Lower lobe of right lung (tissue), 2 donors: ENCODE measurements at regions not wholly inside any gene's neighbourhood (a gene's known extent, or its start where the extent isn't known, plus 50 kb on each side); places are given as distances from the start of the nearest gene placed in this dataset.

Experiments used
- ATAC-seq, 2 donors: fragments of 200-7000 bp; cut with Tn5 transposase; one replicate each; pipeline ENCODE4 v1.9.1; 2020 to 2022; ENCODE audit warnings: mild to moderate bottlenecking in 2 of 2, moderate library complexity in 2 of 2
- DNase-seq: peaks from one replicate; pipeline ENCODE4 v3.0.0-alpha.2; 2020
- H3K27ac ChIP-seq: fragments of 200-600 bp; one replicate; pipeline ENCODE4 v1.8.0; 2022
- H3K27me3 ChIP-seq: fragments of 200-600 bp; one replicate; pipeline ENCODE4 v1.8.0; 2022; ENCODE audit warnings: low read depth
- H3K36me3 ChIP-seq: fragments of 200-600 bp; one replicate; pipeline ENCODE4 v1.8.0; 2022; ENCODE audit warnings: mild to moderate bottlenecking
- H3K4me1 ChIP-seq: fragments of 200-600 bp; one replicate; pipeline ENCODE4 v1.8.0; 2022
- H3K4me3 ChIP-seq: fragments of 200-600 bp; one replicate; pipeline ENCODE4 v1.8.0; 2022; ENCODE audit warnings: mild to moderate bottlenecking
- H3K9me3 ChIP-seq: fragments of 200-600 bp; one replicate; pipeline ENCODE4 v1.8.0; 2022
- intact Hi-C: fragments of 100-400 bp; cut with DNase I; formaldehyde crosslinking; loops from one replicate; pipeline ENCODE4 v1.11.0; 2022
- TF ChIP-seq, protein P1 (sequence below): fragments of 200-600 bp; IDR thresholded peaks from one replicate; pipeline ENCODE4 v1.8.0; 2022; ENCODE audit warnings: antibody characterized with exemption, mild to moderate bottlenecking
- donor health status: DM: no; HTN: yes; CAD: no; lungs with severe emphysema.

DNA sequence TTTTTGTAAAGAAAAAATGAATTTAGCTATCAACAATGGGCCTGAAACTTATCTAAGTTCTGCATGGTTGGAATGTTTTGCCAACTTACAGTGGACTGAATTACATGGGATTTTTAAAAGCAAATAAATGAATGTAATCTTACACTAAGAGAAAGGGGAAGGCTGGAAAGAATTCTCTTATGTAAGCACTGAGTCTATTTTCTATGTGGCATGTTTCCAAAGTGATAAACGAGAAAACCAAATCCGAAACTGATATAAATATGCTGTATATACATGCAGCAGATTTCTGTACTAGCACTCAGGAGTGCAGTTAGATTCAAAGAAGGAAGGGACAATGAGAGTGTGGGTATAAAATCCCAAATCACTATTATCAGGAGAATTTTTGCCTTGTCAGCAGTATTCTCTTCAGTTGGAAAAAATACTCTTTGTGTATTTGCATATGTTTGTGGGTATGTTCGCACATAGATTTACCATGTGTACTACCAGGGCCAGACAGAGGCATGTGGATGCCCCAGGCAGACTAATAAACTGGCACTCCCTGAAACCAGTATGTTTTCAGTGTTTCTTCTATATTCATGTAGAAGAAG is 334.3 kb upstream of the SEMA3D start:
- H3K4me3 ChIP-seq = no peak overlapping the region
- DNase-seq = no peak
- H3K36me3 ChIP-seq = no peaks in the 10 kb centered on the region
- no peaks in the 10 kb centered on the region for H3K27me3 ChIP-seq
- intact Hi-C loops = no loop called here
- TF ChIP-seq, protein P1, sequence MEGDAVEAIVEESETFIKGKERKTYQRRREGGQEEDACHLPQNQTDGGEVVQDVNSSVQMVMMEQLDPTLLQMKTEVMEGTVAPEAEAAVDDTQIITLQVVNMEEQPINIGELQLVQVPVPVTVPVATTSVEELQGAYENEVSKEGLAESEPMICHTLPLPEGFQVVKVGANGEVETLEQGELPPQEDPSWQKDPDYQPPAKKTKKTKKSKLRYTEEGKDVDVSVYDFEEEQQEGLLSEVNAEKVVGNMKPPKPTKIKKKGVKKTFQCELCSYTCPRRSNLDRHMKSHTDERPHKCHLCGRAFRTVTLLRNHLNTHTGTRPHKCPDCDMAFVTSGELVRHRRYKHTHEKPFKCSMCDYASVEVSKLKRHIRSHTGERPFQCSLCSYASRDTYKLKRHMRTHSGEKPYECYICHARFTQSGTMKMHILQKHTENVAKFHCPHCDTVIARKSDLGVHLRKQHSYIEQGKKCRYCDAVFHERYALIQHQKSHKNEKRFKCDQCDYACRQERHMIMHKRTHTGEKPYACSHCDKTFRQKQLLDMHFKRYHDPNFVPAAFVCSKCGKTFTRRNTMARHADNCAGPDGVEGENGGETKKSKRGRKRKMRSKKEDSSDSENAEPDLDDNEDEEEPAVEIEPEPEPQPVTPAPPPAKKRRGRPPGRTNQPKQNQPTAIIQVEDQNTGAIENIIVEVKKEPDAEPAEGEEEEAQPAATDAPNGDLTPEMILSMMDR = no peak
- no peaks in the 10 kb centered on the region for H3K4me1 ChIP-seq
- H3K9me3 ChIP-seq = no peaks in the 10 kb centered on the region
- no peak for ATAC-seq
- H3K27ac ChIP-seq = no peak overlapping the region

DNA sequence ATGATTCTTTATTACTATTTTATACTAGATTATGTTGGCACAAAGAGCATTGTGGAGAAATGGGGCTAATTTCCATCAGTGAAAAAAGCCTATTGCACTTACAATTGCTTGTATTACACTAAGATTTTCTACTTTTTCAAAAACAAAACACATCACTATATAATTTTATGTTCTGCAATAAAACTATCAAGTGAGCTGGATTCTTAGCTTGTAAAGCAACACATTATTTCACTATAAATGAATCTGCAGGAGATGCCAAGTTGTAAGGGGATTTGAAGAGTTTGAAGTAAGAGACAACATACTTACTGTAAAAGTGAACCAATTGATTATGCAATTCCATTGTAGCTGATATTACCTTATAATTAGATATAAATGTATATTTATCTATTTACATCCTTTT is 333.3 kb upstream of the SEMA3D start:
- H3K4me3 ChIP-seq = no peak overlapping the region
- TF ChIP-seq, protein P1 = no peak
- intact Hi-C loops = no loop called here
- H3K27ac ChIP-seq = no peak overlapping the region
- H3K4me1 ChIP-seq = no peaks in the 10 kb centered on the region
- H3K9me3 ChIP-seq = no peaks in the 10 kb centered on the region
- H3K27me3 ChIP-seq = no peaks in the 10 kb centered on the region
- DNase-seq (no peak), ATAC-seq (no peak)
- H3K36me3 ChIP-seq = no peaks in the 10 kb centered on the region

- Histone ChIP-seq H3K36me3 (no peaks in the 10 kb centered on the region), H3K4me3 (no peak overlapping the region), H3K9me3 (no peaks in the 10 kb centered on the region), H3K27ac (no peak overlapping the region), H3K27me3 (no peaks in the 10 kb centered on the region), H3K4me1 (no peaks in the 10 kb centered on the region)
- intact Hi-C loops = no loop called here
- TF ChIP-seq, protein P1 = no peak
- no peak for DNase-seq
- no peak for ATAC-seq
Observed at GRCh38 chr7:85516675-85517074, 329.8 kb upstream of the SEMA3D start.

DNA sequence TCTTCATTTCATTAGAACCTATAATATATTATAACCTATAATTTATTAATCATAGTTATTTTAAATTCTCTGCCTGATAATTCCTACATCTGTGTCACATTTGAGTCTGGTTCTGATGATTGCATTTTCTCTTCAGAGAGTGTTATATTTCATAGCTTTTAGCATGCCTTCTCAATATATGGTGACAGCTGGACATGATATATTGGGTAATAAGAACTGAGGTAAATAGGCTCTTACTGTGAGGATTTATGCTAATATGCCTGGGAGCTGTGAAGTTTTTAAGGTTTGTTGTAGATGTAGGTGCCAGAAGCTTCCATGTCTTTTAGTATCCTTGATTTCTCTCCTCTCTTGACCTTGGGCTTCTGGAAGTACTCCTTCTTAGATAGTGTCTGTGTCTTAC is 325.9 kb upstream of the SEMA3D start:
- Histone ChIP-seq H3K27ac (no peak overlapping the region), H3K4me1 (no peaks in the 10 kb centered on the region), H3K27me3 (no peaks in the 10 kb centered on the region), H3K4me3 (no peak overlapping the region), H3K9me3 (no peaks in the 10 kb centered on the region), H3K36me3 (no peaks in the 10 kb centered on the region)
- TF ChIP-seq, protein P1 = no peak
- no peak for DNase-seq
- no peak for ATAC-seq
- intact Hi-C loops = no loop called here

GRCh38 chr7:85510287-85510686 is 323.4 kb upstream of the SEMA3D start:
- DNase-seq (no peak), ATAC-seq (no peak)
- Histone ChIP-seq H3K36me3 (no peaks in the 10 kb centered on the region), H3K4me1 (no peaks in the 10 kb centered on the region), H3K27me3 (no peaks in the 10 kb centered on the region), H3K9me3 (no peaks in the 10 kb centered on the region), H3K27ac (no peak overlapping the region), H3K4me3 (no peak overlapping the region)
- intact Hi-C loops = no loop called here
- TF ChIP-seq, protein P1 = no peak

GRCh38 chr7:85509476-85509875 is 322.6 kb upstream of the SEMA3D start:
- Histone ChIP-seq H3K27me3 (no peaks in the 10 kb centered on the region), H3K4me1 (no peaks in the 10 kb centered on the region), H3K9me3 (no peaks in the 10 kb centered on the region), H3K4me3 (no peak overlapping the region), H3K36me3 (no peaks in the 10 kb centered on the region), H3K27ac (no peak overlapping the region)
- intact Hi-C loops = no loop called here
- TF ChIP-seq, protein P1 = no peak
- DNase-seq (no peak), ATAC-seq (no peak)
